HepG2 (cell line): ENCODE measurements at regions not wholly inside any gene's neighbourhood (a gene's known extent, or its start where the extent isn't known, plus 50 kb on each side); places are given as distances from the start of the nearest gene placed in this dataset.

Experiments
- AGO2 ChIP-seq: fragments of 200-400 bp; formaldehyde crosslinking; optimal IDR thresholded peaks from 2 replicates; pipeline ENCODE3; 2017; ENCODE audit warnings: mild to moderate bottlenecking, low read depth, low read length, moderate library complexity
- AHR ChIP-seq: IDR thresholded peaks from 2 replicates; pipeline ENCODE4 v1.6.1; 2018; ENCODE audit warnings: missing genetic modification reagents, missing compliant biosample characterization
- ATF6 ChIP-seq: sonication (generic); formaldehyde crosslinking; conservative IDR thresholded peaks from 2 replicates; pipeline ENCODE4 v1.4.0; 2020; ENCODE audit warnings: missing genetic modification reagents
- DNMT1 ChIP-seq: sonication (generic); formaldehyde crosslinking; IDR thresholded peaks from 2 replicates; pipeline ENCODE4 v1.5.1; 2020; ENCODE audit warnings: mild to moderate bottlenecking, missing genetic modification reagents
- EEA1 ChIP-seq: sonication (generic); formaldehyde crosslinking; IDR thresholded peaks from 2 replicates; pipeline ENCODE4 v1.5.1; 2020; ENCODE audit warnings: mild to moderate bottlenecking, missing genetic modification reagents, borderline replicate concordance
- EHMT2 ChIP-seq: fragments of 200-600 bp; sonication (generic); IDR thresholded peaks from 2 replicates; pipeline ENCODE4 v1.7.0; 2017; ENCODE audit warnings: antibody characterized with exemption, low read depth, low read length, borderline replicate concordance
- GZF1 ChIP-seq: sonication (generic); formaldehyde crosslinking; IDR thresholded peaks from 2 replicates; pipeline ENCODE4 v1.5.1; 2020; ENCODE audit warnings: mild to moderate bottlenecking, missing genetic modification reagents
- HNF4G ChIP-seq, 2 experiments: sonication (generic) in 1 of 2; formaldehyde crosslinking in 1 of 2; IDR thresholded peaks; 2 replicates each; pipeline versions ENCODE4 v1.4.0 to v1.6.1; 2011 to 2020; ENCODE audit warnings: borderline replicate concordance in 2 of 2, low read depth in 2 of 2, mild to moderate bottlenecking in 2 of 2, low read length in 1 of 2, missing genetic modification reagents in 1 of 2, moderate library complexity in 1 of 2
- HOXD1 ChIP-seq: sonication (generic); formaldehyde crosslinking; IDR thresholded peaks from 2 replicates; pipeline ENCODE4 v1.5.0; 2020; ENCODE audit warnings: missing genetic modification reagents
- JARID2 ChIP-seq: sonication (generic); formaldehyde crosslinking; IDR thresholded peaks from 2 replicates; pipeline ENCODE4 v1.8.1; 2023; ENCODE audit warnings: missing genetic modification reagents, inconsistent platforms; ENCODE audit not compliant: insufficient replicate concordance
- KDM5A ChIP-seq: fragments of 200-600 bp; sonication (generic); IDR thresholded peaks from 2 replicates; pipeline ENCODE4 v1.7.0; 2018; ENCODE audit warnings: antibody characterized with exemption, mild to moderate bottlenecking, low read length, borderline replicate concordance
- KLF11 ChIP-seq: IDR thresholded peaks from 2 replicates; pipeline ENCODE4 v1.6.1; 2016; ENCODE audit warnings: missing compliant biosample characterization
- KLF13 ChIP-seq: sonication (generic); formaldehyde crosslinking; IDR thresholded peaks from 2 replicates; pipeline ENCODE4 v1.4.0; 2020; ENCODE audit warnings: mild to moderate bottlenecking, missing genetic modification reagents
- SOX6 ChIP-seq, 2 experiments: fragments of 450-650 bp in 1 of 2; sonication (generic) in 1 of 2; formaldehyde crosslinking in 1 of 2; IDR thresholded peaks; 2 replicates each; pipeline versions ENCODE4 v1.4.0 to v1.6.1; 2017 to 2020; ENCODE audit warnings: antibody characterized with exemption in 1 of 2, mild to moderate bottlenecking in 1 of 2, missing genetic modification reagents in 1 of 2
- TBX3 ChIP-seq: fragments of 450-650 bp; IDR thresholded peaks from 2 replicates; pipeline ENCODE4 v1.6.1; 2017; ENCODE audit warnings: antibody characterized with exemption, mild to moderate bottlenecking, inconsistent platforms, borderline replicate concordance
- U2AF2 ChIP-seq: fragments of 200-400 bp; formaldehyde crosslinking; IDR thresholded peaks from 2 replicates; pipeline ENCODE4 v1.6.1; 2017; ENCODE audit warnings: low read depth, mild to moderate bottlenecking, low read length
- ZNF264 ChIP-seq: sonication (generic); formaldehyde crosslinking; IDR thresholded peaks from 2 replicates; pipeline ENCODE4 v1.4.0; 2020; ENCODE audit warnings: missing genetic modification reagents
- ZNF329 ChIP-seq: sonication (generic); formaldehyde crosslinking; IDR thresholded peaks from 2 replicates; pipeline ENCODE4 v1.9.0; 2021; ENCODE audit warnings: low read depth, mild to moderate bottlenecking, missing genetic modification reagents
- ZNF556 ChIP-seq: sonication (generic); formaldehyde crosslinking; IDR thresholded peaks from 2 replicates; pipeline ENCODE4 v1.4.0; 2020; ENCODE audit warnings: mild to moderate bottlenecking, missing genetic modification reagents, borderline replicate concordance
- ZNF607 ChIP-seq: sonication (generic); formaldehyde crosslinking; IDR thresholded peaks from 2 replicates; pipeline ENCODE4 v1.5.1; 2020; ENCODE audit warnings: missing genetic modification reagents, mild to moderate bottlenecking, borderline replicate concordance
- ZNF615 ChIP-seq: sonication (generic); formaldehyde crosslinking; IDR thresholded peaks from 2 replicates; pipeline ENCODE4 v1.5.0; 2020; ENCODE audit warnings: mild to moderate bottlenecking, missing genetic modification reagents, borderline replicate concordance
- ZNF619 ChIP-seq: sonication (generic); formaldehyde crosslinking; IDR thresholded peaks from 2 replicates; pipeline ENCODE4 v1.4.0; 2020; ENCODE audit warnings: mild to moderate bottlenecking, missing genetic modification reagents
- TF ChIP-seq, protein P1 (sequence below): sonication (generic); formaldehyde crosslinking; IDR thresholded peaks from 2 replicates; pipeline ENCODE4 v1.8.0; 2022; ENCODE audit warnings: mild to moderate bottlenecking, missing genetic modification reagents, moderate library complexity
- TF ChIP-seq, protein P2 (sequence below): sonication (generic); formaldehyde crosslinking; IDR thresholded peaks from 2 replicates; pipeline ENCODE4 v1.5.0; 2020; ENCODE audit warnings: missing genetic modification reagents
- TF ChIP-seq, protein P3 (sequence below): sonication (generic); formaldehyde crosslinking; IDR thresholded peaks from 2 replicates; pipeline ENCODE4 v1.4.0; 2020; ENCODE audit warnings: missing genetic modification reagents

- TF ChIP-seq AHR (CRISPR knock-in tag) (no peak), ZNF556 (CRISPR knock-in tag) (no peak), EHMT2 (no peak), EEA1 (no peak), ATF6 (no peak), KDM5A (no peak), ZNF619 (CRISPR knock-in tag) (no peak), ZNF264 (CRISPR knock-in tag) (no peak), SOX6 (IDR thresholded peaks at IDR 0.05) (no peak), SOX6 (CRISPR knock-in tag; IDR thresholded peaks at IDR 0.05) (peak; percentile 82), KLF11 (CRISPR knock-in tag) (no peak), ZNF329 (no peak), TBX3 (no peak), KLF13 (CRISPR knock-in tag) (no peak), DNMT1 (no peak), U2AF2 (no peak), ZNF607 (CRISPR knock-in tag) (no peak), AGO2 (no peak), JARID2 (CRISPR knock-in tag) (no peak), ZNF615 (no peak), GZF1 (no peak), HNF4G (IDR thresholded peaks at IDR 0.05; ENCODE audit: borderline replicate concordance, low read depth, low read length) (peak; percentile 39; the same call in 1 of the 2 replicates), HNF4G (CRISPR knock-in tag; IDR thresholded peaks at IDR 0.05; ENCODE audit: borderline replicate concordance, low read depth) (no peak), HOXD1 (CRISPR knock-in tag) (no peak)
- TF ChIP-seq, protein P1, sequence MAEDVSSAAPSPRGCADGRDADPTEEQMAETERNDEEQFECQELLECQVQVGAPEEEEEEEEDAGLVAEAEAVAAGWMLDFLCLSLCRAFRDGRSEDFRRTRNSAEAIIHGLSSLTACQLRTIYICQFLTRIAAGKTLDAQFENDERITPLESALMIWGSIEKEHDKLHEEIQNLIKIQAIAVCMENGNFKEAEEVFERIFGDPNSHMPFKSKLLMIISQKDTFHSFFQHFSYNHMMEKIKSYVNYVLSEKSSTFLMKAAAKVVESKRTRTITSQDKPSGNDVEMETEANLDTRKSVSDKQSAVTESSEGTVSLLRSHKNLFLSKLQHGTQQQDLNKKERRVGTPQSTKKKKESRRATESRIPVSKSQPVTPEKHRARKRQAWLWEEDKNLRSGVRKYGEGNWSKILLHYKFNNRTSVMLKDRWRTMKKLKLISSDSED, result no peak
- TF ChIP-seq, protein P2, sequence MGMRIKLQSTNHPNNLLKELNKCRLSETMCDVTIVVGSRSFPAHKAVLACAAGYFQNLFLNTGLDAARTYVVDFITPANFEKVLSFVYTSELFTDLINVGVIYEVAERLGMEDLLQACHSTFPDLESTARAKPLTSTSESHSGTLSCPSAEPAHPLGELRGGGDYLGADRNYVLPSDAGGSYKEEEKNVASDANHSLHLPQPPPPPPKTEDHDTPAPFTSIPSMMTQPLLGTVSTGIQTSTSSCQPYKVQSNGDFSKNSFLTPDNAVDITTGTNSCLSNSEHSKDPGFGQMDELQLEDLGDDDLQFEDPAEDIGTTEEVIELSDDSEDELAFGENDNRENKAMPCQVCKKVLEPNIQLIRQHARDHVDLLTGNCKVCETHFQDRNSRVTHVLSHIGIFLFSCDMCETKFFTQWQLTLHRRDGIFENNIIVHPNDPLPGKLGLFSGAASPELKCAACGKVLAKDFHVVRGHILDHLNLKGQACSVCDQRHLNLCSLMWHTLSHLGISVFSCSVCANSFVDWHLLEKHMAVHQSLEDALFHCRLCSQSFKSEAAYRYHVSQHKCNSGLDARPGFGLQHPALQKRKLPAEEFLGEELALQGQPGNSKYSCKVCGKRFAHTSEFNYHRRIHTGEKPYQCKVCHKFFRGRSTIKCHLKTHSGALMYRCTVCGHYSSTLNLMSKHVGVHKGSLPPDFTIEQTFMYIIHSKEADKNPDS (CRISPR knock-in tag), result no peak
- TF ChIP-seq, protein P3, sequence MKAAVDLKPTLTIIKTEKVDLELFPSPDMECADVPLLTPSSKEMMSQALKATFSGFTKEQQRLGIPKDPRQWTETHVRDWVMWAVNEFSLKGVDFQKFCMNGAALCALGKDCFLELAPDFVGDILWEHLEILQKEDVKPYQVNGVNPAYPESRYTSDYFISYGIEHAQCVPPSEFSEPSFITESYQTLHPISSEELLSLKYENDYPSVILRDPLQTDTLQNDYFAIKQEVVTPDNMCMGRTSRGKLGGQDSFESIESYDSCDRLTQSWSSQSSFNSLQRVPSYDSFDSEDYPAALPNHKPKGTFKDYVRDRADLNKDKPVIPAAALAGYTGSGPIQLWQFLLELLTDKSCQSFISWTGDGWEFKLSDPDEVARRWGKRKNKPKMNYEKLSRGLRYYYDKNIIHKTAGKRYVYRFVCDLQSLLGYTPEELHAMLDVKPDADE (CRISPR knock-in tag), result no peak
Measured at GRCh38 chr5:32526810-32527209, 58.5 kb upstream of the SUB1 start (continued).
